ENCODE measurements at regions not wholly inside any gene's neighbourhood (a gene's known extent, or its start where the extent isn't known, plus 50 kb on each side); places are given as distances from the start of the nearest gene placed in this dataset.
"Not testable (repeated sequence)": the region's sequence is repeated elsewhere in the genome, so short reads cannot be mapped to it uniquely, and the experiment has no call there.

DNA sequence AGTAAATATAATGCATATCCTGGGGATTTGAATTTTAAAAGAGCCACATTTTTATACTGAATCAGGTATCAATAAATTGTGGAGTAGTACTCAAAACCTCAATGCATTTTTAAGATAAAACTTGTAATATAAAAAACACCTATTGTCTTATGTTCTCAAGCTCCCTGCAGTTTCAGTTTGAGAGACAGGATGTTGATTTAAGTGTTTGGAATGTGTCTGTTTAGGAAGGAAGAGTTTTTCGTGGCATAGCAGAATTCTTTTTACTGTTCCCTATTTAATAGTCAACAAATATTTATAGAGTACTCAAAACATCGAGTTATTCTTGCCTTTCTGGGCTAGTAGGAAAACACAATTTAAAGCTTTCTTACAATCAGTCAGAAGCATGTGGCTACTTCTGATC is 146.1 kb upstream of the BCHE start:
- no peak overlapping the region for H3K4me3 ChIP-seq
- H3K4me1 ChIP-seq, result no peaks in the 10 kb centered on the region
- TF ChIP-seq POLR2A (IDR thresholded peaks at IDR 0.05), result no peak
- TF ChIP-seq, protein P1, sequence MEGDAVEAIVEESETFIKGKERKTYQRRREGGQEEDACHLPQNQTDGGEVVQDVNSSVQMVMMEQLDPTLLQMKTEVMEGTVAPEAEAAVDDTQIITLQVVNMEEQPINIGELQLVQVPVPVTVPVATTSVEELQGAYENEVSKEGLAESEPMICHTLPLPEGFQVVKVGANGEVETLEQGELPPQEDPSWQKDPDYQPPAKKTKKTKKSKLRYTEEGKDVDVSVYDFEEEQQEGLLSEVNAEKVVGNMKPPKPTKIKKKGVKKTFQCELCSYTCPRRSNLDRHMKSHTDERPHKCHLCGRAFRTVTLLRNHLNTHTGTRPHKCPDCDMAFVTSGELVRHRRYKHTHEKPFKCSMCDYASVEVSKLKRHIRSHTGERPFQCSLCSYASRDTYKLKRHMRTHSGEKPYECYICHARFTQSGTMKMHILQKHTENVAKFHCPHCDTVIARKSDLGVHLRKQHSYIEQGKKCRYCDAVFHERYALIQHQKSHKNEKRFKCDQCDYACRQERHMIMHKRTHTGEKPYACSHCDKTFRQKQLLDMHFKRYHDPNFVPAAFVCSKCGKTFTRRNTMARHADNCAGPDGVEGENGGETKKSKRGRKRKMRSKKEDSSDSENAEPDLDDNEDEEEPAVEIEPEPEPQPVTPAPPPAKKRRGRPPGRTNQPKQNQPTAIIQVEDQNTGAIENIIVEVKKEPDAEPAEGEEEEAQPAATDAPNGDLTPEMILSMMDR (IDR thresholded peaks at IDR 0.05 in 4 of 5, conservative IDR thresholded peaks at IDR 0.05 in 1 of 5), result no peak
- in situ Hi-C loops (cut with MboI; ENCODE audit: low sequenced_read_pairs in 4 of 4), result no loop called here
- ATAC-seq (no peak), DNase-seq (no peak)
- H3K27ac ChIP-seq, result no peak overlapping the region
- H3K27me3 ChIP-seq, result no peaks in the 10 kb centered on the region
- no peaks in the 10 kb centered on the region for H3K36me3 ChIP-seq
- H3K9me3 ChIP-seq, result no peaks in the 10 kb centered on the region
- intact Hi-C loops (cut with DNase I; ENCODE audit: low total_unique reads), result no loop called here

DNA sequence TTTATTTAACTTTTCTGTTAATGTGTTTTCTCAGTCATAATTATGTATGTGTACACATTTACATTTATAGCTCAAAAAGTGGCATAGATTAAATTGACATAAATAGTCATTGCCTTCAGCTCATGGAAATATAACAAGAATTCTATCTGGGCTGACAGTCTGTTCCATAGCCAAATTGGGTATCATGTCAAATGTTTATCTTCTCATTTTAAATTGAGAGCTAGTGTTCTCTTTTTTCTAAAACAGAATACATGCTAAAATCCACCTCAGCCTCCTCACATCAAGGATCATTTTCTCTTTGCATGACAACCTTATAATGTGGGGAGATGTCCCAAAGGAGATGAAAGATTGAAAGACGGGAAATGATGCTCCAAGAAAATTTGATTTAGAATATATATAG is 144.1 kb upstream of the BCHE start:
- ATAC-seq (no peak), DNase-seq (no peak)
- no peaks in the 10 kb centered on the region for H3K4me1 ChIP-seq
- no peaks in the 10 kb centered on the region for H3K9me3 ChIP-seq
- no peak overlapping the region for H3K4me3 ChIP-seq
- no peak overlapping the region for H3K27ac ChIP-seq
- in situ Hi-C loops (cut with MboI; ENCODE audit: low sequenced_read_pairs in 4 of 4), result no loop called here
- H3K27me3 ChIP-seq, result no peaks in the 10 kb centered on the region
- no peak for TF ChIP-seq POLR2A (IDR thresholded peaks at IDR 0.05)
- TF ChIP-seq, protein P1 (IDR thresholded peaks at IDR 0.05 in 4 of 5, conservative IDR thresholded peaks at IDR 0.05 in 1 of 5), result no peak
- no peaks in the 10 kb centered on the region for H3K36me3 ChIP-seq
- intact Hi-C loops (cut with DNase I; ENCODE audit: low total_unique reads), result no loop called here

DNA sequence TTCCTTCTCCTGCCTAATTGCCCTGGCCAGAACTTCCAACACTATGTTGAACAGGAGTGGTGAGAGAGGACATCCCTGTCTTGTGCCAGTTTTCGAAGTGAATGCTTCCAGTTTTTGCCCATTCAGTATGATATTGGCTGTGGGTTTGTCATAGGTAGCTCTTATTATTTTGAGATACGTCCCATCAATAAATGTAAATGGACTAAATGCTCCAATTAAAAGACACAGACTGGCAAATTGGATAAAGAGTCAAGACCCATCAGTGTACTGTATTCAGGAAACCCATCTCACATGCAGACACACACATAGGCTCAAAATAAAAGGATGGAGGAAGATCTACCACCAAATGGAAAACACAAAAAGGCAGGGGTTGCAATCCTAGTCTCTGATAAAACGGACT is 123.6 kb upstream of the BCHE start:
- H3K36me3 ChIP-seq; in situ Hi-C loops (cut with MboI; ENCODE audit: low sequenced_read_pairs in 4 of 4); H3K9me3 ChIP-seq; H3K27me3 ChIP-seq; DNase-seq; H3K4me3 ChIP-seq; intact Hi-C loops (cut with DNase I; ENCODE audit: low total_unique reads); H3K27ac ChIP-seq; ATAC-seq; H3K4me1 ChIP-seq: not testable (repeated sequence)

DNA sequence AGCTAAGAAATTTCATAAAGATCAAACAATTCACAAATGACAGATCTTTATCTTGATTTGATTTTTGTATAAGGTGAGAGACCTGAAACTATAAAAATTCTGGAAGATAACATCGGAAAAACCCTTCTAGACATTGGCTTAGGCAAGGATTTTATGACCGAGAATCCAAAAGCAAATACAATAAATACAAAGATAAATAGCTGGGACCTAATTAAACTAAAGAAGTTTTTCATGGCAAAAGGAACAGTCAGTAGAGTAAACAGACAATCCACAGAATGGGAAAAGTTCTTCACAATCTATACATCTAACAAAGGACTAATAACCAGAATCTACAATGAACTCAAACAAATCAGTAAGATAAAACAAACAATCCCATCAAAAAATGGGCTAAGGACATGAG is 116.9 kb upstream of the BCHE start:
- Histone ChIP-seq H3K36me3 (no peaks in the 10 kb centered on the region), H3K27ac (no peak overlapping the region), H3K27me3 (no peaks in the 10 kb centered on the region), H3K4me3 (no peak overlapping the region), H3K9me3 (no peaks in the 10 kb centered on the region), H3K4me1 (no peaks in the 10 kb centered on the region)
- no peak for TF ChIP-seq POLR2A (IDR thresholded peaks at IDR 0.05)
- TF ChIP-seq, protein P1 (IDR thresholded peaks at IDR 0.05 in 4 of 5, conservative IDR thresholded peaks at IDR 0.05 in 1 of 5), result no peak
- ATAC-seq (no peak), DNase-seq (no peak)
- intact Hi-C loops (cut with DNase I; ENCODE audit: low total_unique reads) (no loop called here), in situ Hi-C loops (cut with MboI; ENCODE audit: low sequenced_read_pairs in 4 of 4) (no loop called here)

DNA sequence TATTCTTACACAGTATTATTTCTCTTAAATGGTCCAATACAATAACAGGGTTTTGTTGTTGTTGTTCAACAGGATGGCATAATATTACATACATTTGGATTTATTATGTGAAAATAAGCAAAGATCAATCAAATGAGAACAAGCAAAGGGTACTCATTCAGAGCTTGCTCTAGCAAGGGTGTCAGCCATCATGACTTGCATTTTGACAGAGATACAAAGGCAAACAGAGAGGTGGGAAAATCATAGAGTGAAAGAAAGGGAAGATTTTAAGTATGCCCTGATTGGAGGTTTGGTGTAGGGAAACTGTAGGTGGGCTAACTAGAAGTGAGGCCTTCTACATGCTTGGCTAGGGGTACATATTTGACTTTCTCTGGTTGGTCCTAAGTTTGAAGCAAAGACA is 109.1 kb upstream of the BCHE start:
- intact Hi-C loops (cut with DNase I; ENCODE audit: low total_unique reads) (no loop called here), in situ Hi-C loops (cut with MboI; ENCODE audit: low sequenced_read_pairs in 4 of 4) (no loop called here)
- H3K9me3 ChIP-seq, result no peaks in the 10 kb centered on the region
- H3K27me3 ChIP-seq, result no peaks in the 10 kb centered on the region
- no peak for DNase-seq
- no peak for TF ChIP-seq POLR2A (IDR thresholded peaks at IDR 0.05)
- TF ChIP-seq, protein P1 (IDR thresholded peaks at IDR 0.05 in 4 of 5, conservative IDR thresholded peaks at IDR 0.05 in 1 of 5), result no peak
- no peak overlapping the region for H3K27ac ChIP-seq
- no peak overlapping the region for H3K4me3 ChIP-seq
- no peak for ATAC-seq
- no peaks in the 10 kb centered on the region for H3K4me1 ChIP-seq
- no peaks in the 10 kb centered on the region for H3K36me3 ChIP-seq

All from gastrocnemius medialis (tissue), 4 donors.